HG03039 (cell line): ENCODE measurements at regions not wholly inside any gene's neighbourhood (a gene's known extent, or its start where the extent isn't known, plus 50 kb on each side); places are given as distances from the start of the nearest gene placed in this dataset.

ENCODE experiments used
- ATAC-seq: cut with Tn5 transposase; IDR thresholded peaks from one replicate; pipeline ENCODE4 v1.9.1; 2021; ENCODE audit warnings: mild to moderate bottlenecking, moderate library complexity; ENCODE audit not compliant: unreplicated experiment

- no peak for ATAC-seq
Observed at GRCh38 chr5:158378931-158379330, 520.0 kb upstream of the CLINT1 start.

- ATAC-seq: no peak
Observed at GRCh38 chr5:158376679-158377078, 517.7 kb upstream of the CLINT1 start.

GRCh38 chr5:158375531-158375930 is 516.6 kb upstream of the CLINT1 start:
- no peak for ATAC-seq

GRCh38 chr5:158373608-158374395 is 514.9 kb upstream of the CLINT1 start:
- ATAC-seq: no peak

GRCh38 chr5:158369241-158369640 is 510.3 kb upstream of the CLINT1 start:
- ATAC-seq: no peak

GRCh38 chr5:158368686-158369085 is 509.7 kb upstream of the CLINT1 start:
- ATAC-seq: no peak

GRCh38 chr5:158364367-158364766 is 505.4 kb upstream of the CLINT1 start:
- no peak for ATAC-seq

GRCh38 chr5:158354958-158355357 is 496.0 kb upstream of the CLINT1 start:
- no peak for ATAC-seq

- no peak for ATAC-seq
Observed at GRCh38 chr5:158351485-158352125, 492.7 kb upstream of the CLINT1 start.

GRCh38 chr5:158349987-158350386 is 491.0 kb upstream of the CLINT1 start:
- ATAC-seq: no peak

GRCh38 chr5:158344376-158344775 is 485.4 kb upstream of the CLINT1 start:
- ATAC-seq: no peak

GRCh38 chr5:158340608-158341007 is 481.7 kb upstream of the CLINT1 start:
- ATAC-seq: no peak

- ATAC-seq: no peak
Observed at GRCh38 chr5:158326256-158326655, 467.3 kb upstream of the CLINT1 start.

GRCh38 chr5:158324236-158324635 is 465.3 kb upstream of the CLINT1 start:
- no peak for ATAC-seq

- no peak for ATAC-seq
Observed at GRCh38 chr5:158322620-158323019, 463.7 kb upstream of the CLINT1 start.

- no peak for ATAC-seq
Observed at GRCh38 chr5:158320934-158321333, 462.0 kb upstream of the CLINT1 start.

GRCh38 chr5:158320178-158320674 is 461.3 kb upstream of the CLINT1 start:
- no peak for ATAC-seq

GRCh38 chr5:158317507-158317906 is 458.6 kb upstream of the CLINT1 start:
- no peak for ATAC-seq

GRCh38 chr5:158313733-158314464 is 455.0 kb upstream of the CLINT1 start:
- ATAC-seq: no peak

GRCh38 chr5:158313027-158313732 is 454.2 kb upstream of the CLINT1 start:
- ATAC-seq: no peak
